ENCODE measurements at regions not wholly inside any gene's neighbourhood (a gene's known extent, or its start where the extent isn't known, plus 50 kb on each side); places are given as distances from the start of the nearest gene placed in this dataset.

DNA sequence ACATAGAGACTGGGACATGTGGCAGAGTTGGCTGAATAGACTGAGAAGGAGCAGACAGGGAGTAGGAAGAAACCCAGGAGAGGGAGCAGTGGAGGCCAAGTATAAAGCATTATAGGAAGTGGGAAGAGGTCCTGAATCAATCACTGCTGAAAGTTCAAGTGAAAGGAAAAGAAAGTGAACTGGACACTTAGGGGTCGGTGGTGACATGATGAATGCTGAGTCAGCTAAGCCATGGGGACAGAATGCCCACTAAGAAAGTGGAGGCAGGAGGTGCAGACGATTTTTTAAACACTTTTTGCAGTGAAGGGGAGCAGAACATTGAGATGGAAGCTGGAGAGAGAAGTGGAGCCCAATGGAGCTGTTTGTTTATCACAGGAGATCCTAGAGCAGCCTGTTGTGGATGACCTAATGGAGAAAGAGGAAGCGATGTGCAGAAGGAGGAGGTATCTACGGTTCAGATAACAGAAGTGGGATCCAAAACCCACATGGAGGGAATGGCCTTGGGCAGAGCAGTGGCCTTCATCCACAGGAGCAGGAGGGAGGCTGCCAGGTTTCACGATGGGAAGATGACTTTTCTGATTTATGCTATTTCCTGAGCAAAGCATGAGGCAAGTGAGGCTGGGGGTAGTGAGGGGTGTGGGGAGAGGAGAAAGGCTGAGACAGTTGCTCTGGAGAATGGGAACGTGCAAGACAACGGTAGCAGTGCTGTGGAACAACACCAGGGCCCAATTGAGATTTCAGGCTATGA, 208.2 kb downstream of the RPLP1 start:
- no peak for TF ChIP-seq POLR2A (IDR thresholded peaks at IDR 0.05)
- no peak for TF ChIP-seq CTCF (IDR thresholded peaks at IDR 0.05)

Measured in tibial nerve (tissue), 3 donors.